ENCODE measurements at regions not wholly inside any gene's neighbourhood (a gene's known extent, or its start where the extent isn't known, plus 50 kb on each side); places are given as distances from the start of the nearest gene placed in this dataset.
"Not testable (repeated sequence)": the region's sequence is repeated elsewhere in the genome, so short reads cannot be mapped to it uniquely, and the experiment has no call there.

DNA sequence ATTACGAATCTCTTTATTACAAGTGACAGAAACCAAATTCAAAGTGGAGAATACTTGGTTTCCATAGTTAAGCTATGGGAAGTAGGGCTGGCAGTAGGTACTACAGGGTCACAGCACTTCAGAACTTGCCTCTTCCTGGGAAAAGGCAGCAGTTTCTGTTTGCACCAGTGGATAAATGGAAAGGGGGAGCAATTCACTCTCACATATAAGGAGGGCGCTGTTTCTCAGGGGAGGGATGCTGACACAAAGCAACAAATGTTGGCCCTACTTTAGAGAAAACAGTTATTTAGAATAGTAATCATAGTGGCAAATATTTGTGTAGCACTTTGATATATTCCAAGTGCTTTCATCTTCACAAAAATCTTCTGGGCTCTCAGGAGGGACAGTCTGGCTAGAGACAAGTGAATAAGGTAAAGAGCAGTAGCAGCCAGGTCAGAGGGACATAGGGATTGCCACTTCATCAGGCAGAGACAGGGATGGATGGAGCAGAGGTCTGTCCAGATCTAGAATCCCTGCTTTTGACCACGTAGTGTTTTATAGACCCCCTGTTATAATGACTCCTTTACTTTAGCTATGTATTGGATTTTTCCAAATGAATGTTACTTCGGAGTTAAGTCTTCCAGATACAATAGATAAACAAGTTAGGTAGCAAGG lies 554.8 kb upstream of the SGCD start:
- no peak for DNase-seq

GRCh38 chr5:155773680-155774079 lies 553.3 kb upstream of the SGCD start:
- DNase-seq = no peak

GRCh38 chr5:155780260-155780659 lies 546.7 kb upstream of the SGCD start:
- no peak for DNase-seq

- no peak for DNase-seq
Observed at GRCh38 chr5:155783246-155783645, 543.7 kb upstream of the SGCD start.

- no peak for DNase-seq
Observed at GRCh38 chr5:155783791-155784190, 543.2 kb upstream of the SGCD start.

- no peak for DNase-seq
Observed at GRCh38 chr5:155786108-155786507, 540.9 kb upstream of the SGCD start.

DNA sequence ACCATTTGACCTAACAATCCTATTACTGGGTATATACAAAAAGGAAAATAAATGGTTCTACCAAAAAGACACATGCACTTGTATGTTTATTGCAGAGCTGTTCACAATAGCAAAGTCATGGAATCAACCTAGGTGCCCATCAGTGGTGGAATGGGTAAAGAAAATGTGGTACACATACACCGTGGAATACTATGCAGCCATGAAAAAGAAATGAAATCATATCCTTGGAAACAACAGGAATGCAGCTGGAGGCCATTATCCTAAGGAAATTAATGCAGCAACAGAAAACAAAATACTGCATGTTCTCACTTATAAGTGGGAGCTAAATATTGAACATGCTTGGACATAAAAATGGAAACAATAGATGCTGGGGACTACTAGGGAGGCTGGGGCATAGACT lies 534.1 kb upstream of the SGCD start:
- DNase-seq = no peak

DNA sequence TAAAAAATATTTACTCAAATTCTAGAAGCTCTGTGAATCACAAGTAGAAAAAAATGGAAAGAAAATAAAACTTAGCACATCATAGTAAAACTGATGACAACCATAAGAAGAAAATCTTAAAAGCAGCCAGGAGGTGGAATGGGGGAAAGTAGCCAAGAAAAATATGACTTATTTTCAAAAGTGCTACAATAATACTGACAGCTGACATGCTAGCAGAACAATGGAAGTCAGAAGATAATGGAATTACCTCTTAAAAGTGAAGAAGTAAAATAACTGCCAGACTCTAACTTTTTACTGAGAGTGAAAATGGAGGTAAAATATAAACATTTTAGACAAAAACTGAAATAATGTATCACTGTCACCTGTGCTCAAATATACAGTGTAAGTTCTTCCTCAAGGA lies 532.2 kb upstream of the SGCD start:
- DNase-seq = no peak

DNA sequence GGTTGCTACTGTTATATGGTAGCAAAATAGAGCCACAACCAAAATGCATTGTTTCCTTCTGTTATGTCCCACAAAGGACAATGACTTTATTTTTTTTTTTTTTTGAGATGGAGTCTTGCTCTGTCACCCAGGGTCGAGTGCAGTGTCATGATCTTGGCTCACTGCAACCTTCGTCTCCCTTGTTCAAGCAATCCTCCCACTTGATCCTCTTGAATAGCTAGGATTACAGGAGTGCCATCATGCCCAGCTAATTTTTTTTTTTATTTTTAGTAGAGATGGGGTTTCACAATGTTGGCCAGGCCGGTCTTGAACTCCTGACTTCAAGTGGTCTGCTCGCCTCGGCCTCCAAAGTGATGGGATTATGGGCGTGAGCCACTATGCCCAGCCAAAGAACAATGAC lies 527.7 kb upstream of the SGCD start:
- DNase-seq = no peak

DNA sequence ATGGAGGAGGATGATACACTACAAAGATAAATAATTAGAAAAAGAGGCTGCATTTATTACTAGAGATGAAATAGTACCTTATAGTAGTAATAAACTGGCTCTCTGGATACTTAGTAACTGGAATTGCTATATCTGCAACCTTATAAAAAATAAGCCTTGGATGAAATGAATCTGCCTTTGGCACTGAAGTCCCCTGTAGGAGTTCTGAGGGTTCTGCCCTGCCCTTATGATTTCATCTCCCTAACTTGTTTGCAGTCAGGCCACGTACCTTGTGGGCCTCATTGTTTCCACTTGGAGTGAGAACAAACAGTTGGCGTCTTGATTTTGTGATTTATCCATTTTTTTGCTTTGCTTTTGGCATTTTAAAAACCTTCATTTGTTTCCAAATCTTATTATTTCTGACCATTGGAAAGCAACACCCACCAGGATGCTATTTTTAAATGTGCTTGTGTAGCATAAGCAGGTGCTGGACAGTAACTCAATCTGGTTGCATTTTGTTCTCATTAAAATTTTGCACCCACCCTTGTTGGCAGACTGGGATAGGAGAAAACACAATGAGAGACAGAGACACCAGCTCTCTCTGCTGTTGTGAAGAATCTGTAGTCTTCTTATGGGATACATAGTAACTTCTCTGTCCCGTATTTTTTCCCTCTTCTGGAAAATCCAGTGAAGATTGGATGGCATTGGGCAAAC lies 518.9 kb upstream of the SGCD start:
- no peak for DNase-seq

DNA sequence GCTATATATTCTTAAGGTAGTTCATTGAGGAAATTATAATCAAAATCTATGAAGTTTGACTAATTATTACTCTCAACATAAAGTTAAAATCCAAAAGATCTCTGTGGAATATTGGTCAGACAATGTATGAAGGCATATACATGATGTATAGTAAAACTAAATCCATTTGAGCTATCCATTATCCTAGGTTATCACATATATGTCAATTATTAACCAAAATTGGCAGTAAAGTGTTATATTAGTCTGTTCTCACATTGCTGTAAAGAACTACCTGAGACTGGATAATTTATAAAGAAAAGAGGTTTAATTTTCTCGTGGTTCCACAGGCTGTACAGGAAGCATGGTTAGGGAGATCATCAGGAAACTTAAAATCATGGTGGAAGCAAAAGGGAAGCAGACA lies 511.7 kb upstream of the SGCD start:
- DNase-seq = no peak

GRCh38 chr5:155822177-155822576 lies 504.8 kb upstream of the SGCD start:
- DNase-seq = no peak

GRCh38 chr5:155826611-155827507 lies 500.1 kb upstream of the SGCD start:
- no peak for DNase-seq

- not testable (repeated sequence) for DNase-seq
Observed at GRCh38 chr5:155827508-155827815, 499.5 kb upstream of the SGCD start.

- no peak for DNase-seq
Observed at GRCh38 chr5:155827949-155828348, 499.0 kb upstream of the SGCD start.

DNA sequence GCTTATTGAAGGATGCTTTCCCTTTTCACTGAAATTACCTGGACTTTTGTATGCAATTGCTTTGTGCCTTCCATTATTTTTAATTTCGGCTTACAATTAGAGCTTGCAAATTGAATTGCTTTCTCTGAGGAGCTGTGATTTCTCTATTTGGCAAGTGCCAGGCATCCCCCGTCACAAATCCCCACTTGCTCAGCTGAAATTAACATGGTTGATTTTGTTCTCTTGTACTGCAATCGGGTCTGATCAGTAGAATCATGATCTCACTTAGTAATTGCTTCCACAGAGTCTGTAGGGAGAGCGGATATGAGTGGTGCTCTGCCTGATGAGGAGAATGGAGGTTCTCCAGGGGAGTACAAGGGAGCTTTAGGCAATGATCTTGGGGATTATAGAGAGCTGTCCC lies 495.5 kb upstream of the SGCD start:
- no peak for DNase-seq

- DNase-seq = no peak
Observed at GRCh38 chr5:155833287-155833686, 493.7 kb upstream of the SGCD start.

DNA sequence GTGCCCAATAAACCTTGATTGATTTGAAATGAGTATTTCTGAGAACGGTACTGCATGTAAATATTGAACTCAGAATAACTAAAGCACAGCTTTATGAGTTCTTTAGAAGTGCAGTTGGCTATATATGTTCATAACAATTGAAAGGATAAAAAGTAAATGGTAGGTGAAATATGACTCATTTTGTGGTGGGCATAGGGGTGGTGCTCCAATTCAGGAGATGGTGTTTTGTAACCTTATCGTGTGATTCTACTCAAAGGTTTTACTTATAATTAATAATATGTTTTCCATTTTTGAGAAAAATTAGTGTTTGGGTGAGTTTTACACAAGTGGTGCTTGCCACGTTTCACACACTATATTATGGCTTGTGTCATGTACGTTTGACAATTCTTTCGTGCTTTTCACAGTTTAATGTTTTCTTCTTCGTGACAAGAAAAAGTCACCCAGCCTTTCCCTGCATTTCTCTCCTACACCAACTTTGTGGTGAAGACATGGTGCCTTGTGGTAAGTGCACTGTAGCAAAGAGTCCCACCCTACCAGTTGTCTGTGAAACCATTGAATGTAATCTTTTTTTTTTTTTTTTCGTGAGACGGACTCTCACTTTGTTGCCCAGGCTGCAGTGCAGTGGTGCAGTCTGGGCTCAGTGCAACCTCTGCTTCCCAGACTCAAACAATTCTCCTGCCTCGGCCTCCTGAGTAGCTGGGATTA lies 492.5 kb upstream of the SGCD start:
- no peak for DNase-seq

- no peak for DNase-seq
Observed at GRCh38 chr5:155836089-155836803, 490.7 kb upstream of the SGCD start.

DNA sequence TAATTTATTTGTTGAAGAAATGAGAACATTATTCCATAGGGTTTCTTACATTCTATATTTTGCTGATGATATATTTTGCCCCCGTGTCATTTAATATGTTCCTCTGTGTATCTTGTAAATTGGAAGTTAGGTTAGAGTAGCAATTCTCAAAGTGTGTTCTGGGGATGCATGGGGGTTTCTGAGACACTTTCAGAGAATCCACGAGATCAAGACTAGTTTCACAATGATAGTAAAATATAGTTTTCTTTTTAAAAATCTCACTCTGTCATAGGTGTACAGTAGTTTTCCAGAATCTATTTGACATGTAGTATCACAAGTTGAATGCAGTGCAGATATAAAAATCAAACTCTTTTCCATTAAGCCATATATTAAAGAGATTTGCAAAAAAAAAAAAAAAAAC lies 488.6 kb upstream of the SGCD start:
- DNase-seq = no peak

DNA sequence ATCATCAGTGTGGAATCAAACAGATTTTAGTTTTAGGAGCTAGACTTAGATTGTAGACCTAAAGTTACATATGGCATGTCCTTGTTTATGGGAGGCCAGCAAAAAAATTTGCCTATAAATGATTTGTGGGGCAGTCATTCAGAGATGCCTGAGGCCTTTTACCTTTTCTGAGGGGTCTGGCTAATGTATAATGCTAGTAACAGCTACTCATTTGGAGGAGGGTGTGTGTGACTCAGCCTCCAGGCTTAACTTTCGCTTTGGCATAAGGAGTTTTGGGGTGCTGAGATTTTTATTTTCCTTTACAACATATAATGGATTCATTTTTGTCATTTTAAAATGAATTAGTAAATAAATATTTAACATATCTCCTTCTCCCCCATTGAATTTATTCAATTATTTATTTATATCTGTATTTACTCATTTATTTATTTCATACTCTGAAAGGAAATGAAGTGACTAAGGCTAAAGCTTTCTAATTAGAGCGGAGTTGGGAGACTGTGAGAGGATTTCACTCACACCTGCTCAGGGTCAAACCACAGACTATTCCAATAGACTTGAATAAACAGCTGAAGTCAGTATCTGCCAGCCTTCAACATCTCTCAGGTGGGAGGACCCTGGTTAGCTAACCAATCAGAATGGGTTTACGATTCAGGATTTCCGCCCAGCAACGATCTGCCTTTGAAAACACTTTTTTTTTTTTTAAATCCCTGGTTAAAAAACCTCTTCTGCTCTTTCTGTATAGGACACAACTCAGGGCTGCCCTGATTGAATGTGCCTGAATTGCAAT lies 487.5 kb upstream of the SGCD start:
- DNase-seq = peak; percentile 8

All from left kidney (tissue), 1 donor.